Activated CD8-positive, alpha-beta memory T cell treated with anti-CD3 and anti-CD28 coated beads, Interleukin-2, amount 50 U/mL, for 1 hour (primary cell): ENCODE measurements at regions not wholly inside any gene's neighbourhood (a gene's known extent, or its start where the extent isn't known, plus 50 kb on each side); places are given as distances from the start of the nearest gene placed in this dataset.
"Not testable (repeated sequence)": the region's sequence is repeated elsewhere in the genome, so short reads cannot be mapped to it uniquely, and the experiment has no call there.

ENCODE experiments used
- DNase-seq: peaks from one replicate; pipeline ENCODE4 v3.0.0-alpha.2; 2020; ENCODE audit errors: extremely low read depth

- DNase-seq = no peak
These were observed 107.8 kb upstream of the BCL6 start for GRCh38 chr3:187852842-187853730.

GRCh38 chr3:187855131-187855530 lies 109.9 kb upstream of the BCL6 start:
- no peak for DNase-seq

GRCh38 chr3:187856555-187856954 lies 111.3 kb upstream of the BCL6 start:
- DNase-seq = no peak

GRCh38 chr3:187858041-187858440 lies 112.8 kb upstream of the BCL6 start:
- no peak for DNase-seq

GRCh38 chr3:187858711-187859110 lies 113.4 kb upstream of the BCL6 start:
- DNase-seq = no peak

- DNase-seq = not testable (repeated sequence)
These were observed 117.5 kb upstream of the BCL6 start for GRCh38 chr3:187862701-187863277.

GRCh38 chr3:187870360-187871203 lies 125.3 kb upstream of the BCL6 start:
- no peak for DNase-seq

GRCh38 chr3:187871204-187871591 lies 125.9 kb upstream of the BCL6 start:
- DNase-seq = no peak

- no peak for DNase-seq
These were observed 126.6 kb upstream of the BCL6 start for GRCh38 chr3:187871848-187872247.

- no peak for DNase-seq
These were observed 128.6 kb upstream of the BCL6 start for GRCh38 chr3:187873843-187874242.

- no peak for DNase-seq
These were observed 130.6 kb upstream of the BCL6 start for GRCh38 chr3:187875863-187876262.

- DNase-seq = no peak
These were observed 133.7 kb upstream of the BCL6 start for GRCh38 chr3:187878772-187879518.

GRCh38 chr3:187880441-187880840 lies 135.2 kb upstream of the BCL6 start:
- DNase-seq = no peak

- DNase-seq = no peak
These were observed 135.6 kb upstream of the BCL6 start for GRCh38 chr3:187880851-187881250.

GRCh38 chr3:187888701-187889100 lies 143.4 kb upstream of the BCL6 start:
- DNase-seq = no peak

GRCh38 chr3:187889106-187889505 lies 143.8 kb upstream of the BCL6 start:
- DNase-seq = no peak

GRCh38 chr3:187889601-187890404 lies 144.5 kb upstream of the BCL6 start:
- DNase-seq = no peak

- not testable (repeated sequence) for DNase-seq
These were observed 145.1 kb upstream of the BCL6 start for GRCh38 chr3:187890405-187890752.

GRCh38 chr3:187896646-187897045 lies 151.4 kb upstream of the BCL6 start:
- no peak for DNase-seq

GRCh38 chr3:187899246-187899645 lies 154.0 kb upstream of the BCL6 start:
- no peak for DNase-seq
